Keratinocyte (primary cell): ENCODE measurements at regions not wholly inside any gene's neighbourhood (a gene's known extent, or its start where the extent isn't known, plus 50 kb on each side); places are given as distances from the start of the nearest gene placed in this dataset.

ENCODE experiments used
- DNase-seq: peaks from one replicate; pipeline ENCODE4 v3.0.0-alpha.2; 2011; ENCODE audit warnings: low read depth, missing footprints, low spot score
- FAIRE-seq: peaks from 2 replicates; lab custom pipeline; 2011; peaks lifted over from hg19 to GRCh38; lab: Jason Lieb, UNC
- H2AFZ ChIP-seq: 2 replicates; pipeline ENCODE4 v1.6.0; 2012; ENCODE audit warnings: low read length, control low read depth, inconsistent platforms; ENCODE audit not compliant: control insufficient read depth
- H3K27ac ChIP-seq: 2 replicates; pipeline ENCODE4 v1.5.1; 2011; ENCODE audit warnings: low read length; ENCODE audit not compliant: control insufficient read depth, insufficient read depth
- H3K27me3 ChIP-seq: 3 replicates; pipeline ENCODE4 v1.6.0; 2011; ENCODE audit warnings: low read length; ENCODE audit not compliant: control insufficient read depth, insufficient read depth; ENCODE audit errors: extremely low read depth
- H3K36me3 ChIP-seq, 2 experiments: 2 replicates in 1 of 2; 3 replicates in 1 of 2; pipeline ENCODE4 v1.5.1; 2011; ENCODE audit warnings: low read length in 2 of 2, mild to moderate bottlenecking in 1 of 2; ENCODE audit not compliant: control insufficient read depth in 2 of 2, insufficient read depth in 2 of 2; ENCODE audit errors: extremely low read depth in 1 of 2
- H3K4me1 ChIP-seq: 3 replicates; pipeline ENCODE4 v1.5.1; 2011; ENCODE audit warnings: low read length; ENCODE audit not compliant: control insufficient read depth, insufficient read depth; ENCODE audit errors: extremely low read depth
- H3K4me2 ChIP-seq: 3 replicates; pipeline ENCODE4 v1.6.0; 2011; ENCODE audit warnings: low read depth, low read length; ENCODE audit not compliant: control insufficient read depth, insufficient read depth; ENCODE audit errors: extremely low read depth
- H3K4me3 ChIP-seq, 3 experiments: fragments of 200-600 bp in 1 of 3; sonication (generic) in 1 of 3; 2 replicates in 2 of 3; 3 replicates in 1 of 3; pipeline ENCODE4 v1.5.1; 2011 to 2016; ENCODE audit warnings: low read length in 3 of 3, mild to moderate bottlenecking in 3 of 3, control low read depth in 2 of 3, inconsistent platforms in 1 of 3, low read depth in 1 of 3, mixed read lengths in 1 of 3, mixed run types in 1 of 3, moderate library complexity in 1 of 3; ENCODE audit not compliant: control insufficient read depth in 2 of 3, insufficient read depth in 2 of 3; ENCODE audit errors: extremely low read depth in 1 of 3
- H3K79me2 ChIP-seq: 2 replicates; pipeline ENCODE4 v1.6.0; 2012; ENCODE audit warnings: low read length; ENCODE audit not compliant: control insufficient read depth, insufficient read depth
- H3K9ac ChIP-seq: 3 replicates; pipeline ENCODE4 v1.6.0; 2011; ENCODE audit warnings: low read length; ENCODE audit not compliant: control insufficient read depth, insufficient read depth; ENCODE audit errors: extremely low read depth
- H3K9me1 ChIP-seq: 3 replicates; pipeline ENCODE4 v1.6.0; 2011; ENCODE audit warnings: low read length; ENCODE audit not compliant: control insufficient read depth, insufficient read depth; ENCODE audit errors: extremely low read depth
- H3K9me3 ChIP-seq: 2 replicates; pipeline ENCODE4 v1.5.1; 2012; ENCODE audit warnings: low read depth, low read length; ENCODE audit not compliant: control insufficient read depth
- H4K20me1 ChIP-seq: 3 replicates; pipeline ENCODE4 v1.6.0; 2011; ENCODE audit warnings: low read length; ENCODE audit not compliant: control insufficient read depth, insufficient read depth; ENCODE audit errors: extremely low read depth
- EZH2 ChIP-seq: IDR thresholded peaks from one replicate; pipeline ENCODE4 v1.6.1; 2012; ENCODE audit warnings: inconsistent platforms, mild to moderate bottlenecking, low read length, moderate library complexity
- dilution Hi-C: fragments of 300-500 bp; cut with MboI; formaldehyde crosslinking; loops from one replicate; pipeline ENCODE4 v1.7.0; 2020; ENCODE audit warnings: low sequenced_read_pairs; ENCODE audit not compliant: extremely low pct_ligation_motif_present
- TF ChIP-seq, protein P1 (sequence below), 3 experiments: IDR thresholded peaks in 1 of 3; conservative IDR thresholded peaks in 1 of 3; optimal IDR thresholded peaks in 1 of 3; 2 replicates in 2 of 3; 3 replicates in 1 of 3; pipeline versions ENCODE3 to v1.5.1; 2011; ENCODE audit warnings: low read length in 3 of 3, mild to moderate bottlenecking in 3 of 3, moderate library complexity in 2 of 3, control low read depth in 1 of 3, inconsistent platforms in 1 of 3; ENCODE audit not compliant: insufficient read depth in 2 of 3; ENCODE audit errors: extremely low read depth in 1 of 3

- H3K4me2 ChIP-seq = no peak overlapping the region
- TF ChIP-seq EZH2 = no peak
- TF ChIP-seq, protein P1, sequence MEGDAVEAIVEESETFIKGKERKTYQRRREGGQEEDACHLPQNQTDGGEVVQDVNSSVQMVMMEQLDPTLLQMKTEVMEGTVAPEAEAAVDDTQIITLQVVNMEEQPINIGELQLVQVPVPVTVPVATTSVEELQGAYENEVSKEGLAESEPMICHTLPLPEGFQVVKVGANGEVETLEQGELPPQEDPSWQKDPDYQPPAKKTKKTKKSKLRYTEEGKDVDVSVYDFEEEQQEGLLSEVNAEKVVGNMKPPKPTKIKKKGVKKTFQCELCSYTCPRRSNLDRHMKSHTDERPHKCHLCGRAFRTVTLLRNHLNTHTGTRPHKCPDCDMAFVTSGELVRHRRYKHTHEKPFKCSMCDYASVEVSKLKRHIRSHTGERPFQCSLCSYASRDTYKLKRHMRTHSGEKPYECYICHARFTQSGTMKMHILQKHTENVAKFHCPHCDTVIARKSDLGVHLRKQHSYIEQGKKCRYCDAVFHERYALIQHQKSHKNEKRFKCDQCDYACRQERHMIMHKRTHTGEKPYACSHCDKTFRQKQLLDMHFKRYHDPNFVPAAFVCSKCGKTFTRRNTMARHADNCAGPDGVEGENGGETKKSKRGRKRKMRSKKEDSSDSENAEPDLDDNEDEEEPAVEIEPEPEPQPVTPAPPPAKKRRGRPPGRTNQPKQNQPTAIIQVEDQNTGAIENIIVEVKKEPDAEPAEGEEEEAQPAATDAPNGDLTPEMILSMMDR (optimal IDR thresholded peaks at IDR 0.05 in 1 of 3, IDR thresholded peaks at IDR 0.05 in 1 of 3, conservative IDR thresholded peaks at IDR 0.05 in 1 of 3; ENCODE audit: extremely low read depth in 1 of 3, insufficient read depth in 2 of 3, low read length in 3 of 3) = no peak
- H3K4me3 ChIP-seq = no peak overlapping the region
- no peaks in the 10 kb centered on the region for H3K9me1 ChIP-seq
- no peak overlapping the region for H3K9ac ChIP-seq
- DNase-seq (no peak), FAIRE-seq (no peak)
- H3K9me3 ChIP-seq = no peaks in the 10 kb centered on the region
- no peaks in the 10 kb centered on the region for H3K27me3 ChIP-seq
- no peaks in the 10 kb centered on the region for H3K36me3 ChIP-seq
- no peak overlapping the region for H2AFZ ChIP-seq
- dilution Hi-C loops = no loop called here
- H3K27ac ChIP-seq = no peak overlapping the region
- no peaks in the 10 kb centered on the region for H3K4me1 ChIP-seq
- no peaks in the 10 kb centered on the region for H3K79me2 ChIP-seq
- no peaks in the 10 kb centered on the region for H4K20me1 ChIP-seq
Measured at GRCh38 chr13:73388586-73388985, 329.8 kb downstream of the KLF5 start.

DNA sequence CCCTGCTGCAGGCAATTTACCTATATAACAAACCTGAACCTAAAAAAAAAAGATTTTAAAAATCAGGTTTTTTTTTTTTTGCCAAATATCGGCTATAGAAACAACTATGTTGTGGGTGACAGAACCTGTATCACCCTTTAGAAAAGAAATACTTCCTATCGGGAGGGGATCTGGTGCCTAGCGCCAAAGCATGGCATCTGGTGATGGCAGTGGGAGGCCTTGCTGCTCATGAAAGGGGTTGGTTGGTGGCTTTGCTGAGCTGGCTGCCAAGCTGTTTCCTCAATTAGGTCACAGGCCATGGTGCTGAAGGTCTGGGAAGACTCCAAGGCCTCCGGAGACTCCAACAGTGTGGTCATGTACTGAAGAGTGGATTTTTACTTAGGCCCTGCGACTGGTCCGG, 328.5 kb downstream of the KLF5 start:
- no peak for DNase-seq
- Histone ChIP-seq H3K9me1 (no peaks in the 10 kb centered on the region), H3K4me1 (no peaks in the 10 kb centered on the region), H3K27me3 (no peaks in the 10 kb centered on the region), H2AFZ (no peak overlapping the region), H3K4me2 (no peak overlapping the region), H3K79me2 (no peaks in the 10 kb centered on the region), H3K9me3 (no peaks in the 10 kb centered on the region), H3K36me3 (no peaks in the 10 kb centered on the region), H4K20me1 (no peaks in the 10 kb centered on the region), H3K4me3 (no peak overlapping the region), H3K27ac (no peak overlapping the region), H3K9ac (no peak overlapping the region)
- TF ChIP-seq EZH2 = no peak
- TF ChIP-seq, protein P1 (optimal IDR thresholded peaks at IDR 0.05 in 1 of 3, IDR thresholded peaks at IDR 0.05 in 1 of 3, conservative IDR thresholded peaks at IDR 0.05 in 1 of 3; ENCODE audit: extremely low read depth in 1 of 3, insufficient read depth in 2 of 3, low read length in 3 of 3) = no peak
- FAIRE-seq = no peak
- dilution Hi-C loops = no loop called here
